HepG2 (cell line): ENCODE measurements at regions not wholly inside any gene's neighbourhood (a gene's known extent, or its start where the extent isn't known, plus 50 kb on each side); places are given as distances from the start of the nearest gene placed in this dataset.

Experiments used
- ATF1 ChIP-seq: IDR thresholded peaks from 2 replicates; pipeline ENCODE4 v1.6.1; 2016; ENCODE audit warnings: mild to moderate bottlenecking, control low read depth
- MED13 ChIP-seq: sonication (generic); formaldehyde crosslinking; IDR thresholded peaks from 2 replicates; pipeline ENCODE4 v1.5.0; 2020; ENCODE audit warnings: missing genetic modification reagents
- STAT5B ChIP-seq: sonication (generic); formaldehyde crosslinking; IDR thresholded peaks from 2 replicates; pipeline ENCODE4 v1.4.0; 2020; ENCODE audit warnings: missing genetic modification reagents
- THAP11 ChIP-seq: IDR thresholded peaks from 2 replicates; pipeline ENCODE4 v1.6.1; 2016; ENCODE audit warnings: missing biosample characterization, missing genetic modification reagents
- TF ChIP-seq, protein P1 (sequence below): sonication (generic); formaldehyde crosslinking; IDR thresholded peaks from 2 replicates; pipeline ENCODE4 v1.8.1; 2023; ENCODE audit warnings: missing genetic modification reagents, inconsistent platforms, borderline replicate concordance
- TF ChIP-seq, protein P2 (sequence below): sonication (generic); formaldehyde crosslinking; IDR thresholded peaks from 2 replicates; pipeline ENCODE4 v1.8.1; 2022; ENCODE audit warnings: low read depth, mild to moderate bottlenecking, missing genetic modification reagents
- TF ChIP-seq, protein P3 (sequence below): sonication (generic); formaldehyde crosslinking; IDR thresholded peaks from 2 replicates; pipeline ENCODE4 v1.8.0; 2022; ENCODE audit warnings: missing genetic modification reagents, mild to moderate bottlenecking, moderate library complexity, borderline replicate concordance
- TF ChIP-seq, protein P4 (sequence below): sonication (generic); formaldehyde crosslinking; IDR thresholded peaks from 2 replicates; pipeline ENCODE4 v1.9.0; 2021; ENCODE audit warnings: missing genetic modification reagents, mild to moderate bottlenecking, borderline replicate concordance

DNA sequence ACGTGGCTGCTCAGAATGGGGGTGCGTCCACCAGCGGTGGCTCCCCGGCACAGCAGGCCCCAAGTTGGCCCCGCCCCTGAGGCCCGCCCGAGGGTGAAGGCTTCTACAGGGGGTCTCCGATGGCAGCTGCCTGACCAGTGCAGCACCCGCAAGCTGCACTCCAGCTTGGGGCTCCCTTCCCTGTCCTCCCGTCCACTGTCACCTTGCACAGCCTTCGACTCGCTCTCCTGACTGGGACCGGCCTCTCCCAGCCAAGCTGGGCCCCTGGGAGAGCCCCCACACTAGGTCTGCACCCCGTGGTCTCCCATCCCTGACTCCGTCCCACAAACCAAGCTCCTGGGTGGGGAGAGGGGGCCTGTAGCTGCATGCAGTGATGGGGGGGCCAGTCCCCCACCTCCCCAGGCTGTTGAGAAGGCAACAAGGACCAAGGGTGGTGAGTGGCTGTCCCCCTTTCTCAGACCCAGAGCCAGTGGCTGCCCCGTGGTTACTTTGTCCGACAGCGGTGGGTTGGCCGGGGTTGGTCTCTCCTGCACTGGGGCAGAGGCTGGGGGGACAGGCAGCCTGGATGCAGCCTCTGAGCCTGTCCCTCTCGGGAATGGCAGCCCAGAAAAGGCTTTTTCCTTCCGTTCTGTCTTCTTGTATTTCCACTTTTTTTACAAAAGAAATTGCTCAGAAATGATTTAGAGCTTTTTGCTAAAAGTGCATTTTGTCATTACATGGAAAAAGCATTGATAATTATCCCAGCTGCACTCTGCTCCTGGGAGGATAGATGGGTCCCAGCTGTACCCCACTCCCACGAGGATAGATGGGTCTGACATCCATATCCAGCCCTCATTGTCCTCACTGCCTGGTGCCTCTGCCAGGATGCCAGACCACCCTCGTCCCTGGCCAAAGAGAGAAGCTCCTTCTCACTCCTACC lies 217.0 kb downstream of the KIF26A start (continued):
- TF ChIP-seq, protein P1, sequence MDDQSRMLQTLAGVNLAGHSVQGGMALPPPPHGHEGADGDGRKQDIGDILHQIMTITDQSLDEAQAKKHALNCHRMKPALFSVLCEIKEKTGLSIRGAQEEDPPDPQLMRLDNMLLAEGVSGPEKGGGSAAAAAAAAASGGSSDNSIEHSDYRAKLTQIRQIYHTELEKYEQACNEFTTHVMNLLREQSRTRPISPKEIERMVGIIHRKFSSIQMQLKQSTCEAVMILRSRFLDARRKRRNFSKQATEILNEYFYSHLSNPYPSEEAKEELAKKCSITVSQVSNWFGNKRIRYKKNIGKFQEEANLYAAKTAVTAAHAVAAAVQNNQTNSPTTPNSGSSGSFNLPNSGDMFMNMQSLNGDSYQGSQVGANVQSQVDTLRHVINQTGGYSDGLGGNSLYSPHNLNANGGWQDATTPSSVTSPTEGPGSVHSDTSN (CRISPR knock-in tag): no peak
- TF ChIP-seq, protein P2, sequence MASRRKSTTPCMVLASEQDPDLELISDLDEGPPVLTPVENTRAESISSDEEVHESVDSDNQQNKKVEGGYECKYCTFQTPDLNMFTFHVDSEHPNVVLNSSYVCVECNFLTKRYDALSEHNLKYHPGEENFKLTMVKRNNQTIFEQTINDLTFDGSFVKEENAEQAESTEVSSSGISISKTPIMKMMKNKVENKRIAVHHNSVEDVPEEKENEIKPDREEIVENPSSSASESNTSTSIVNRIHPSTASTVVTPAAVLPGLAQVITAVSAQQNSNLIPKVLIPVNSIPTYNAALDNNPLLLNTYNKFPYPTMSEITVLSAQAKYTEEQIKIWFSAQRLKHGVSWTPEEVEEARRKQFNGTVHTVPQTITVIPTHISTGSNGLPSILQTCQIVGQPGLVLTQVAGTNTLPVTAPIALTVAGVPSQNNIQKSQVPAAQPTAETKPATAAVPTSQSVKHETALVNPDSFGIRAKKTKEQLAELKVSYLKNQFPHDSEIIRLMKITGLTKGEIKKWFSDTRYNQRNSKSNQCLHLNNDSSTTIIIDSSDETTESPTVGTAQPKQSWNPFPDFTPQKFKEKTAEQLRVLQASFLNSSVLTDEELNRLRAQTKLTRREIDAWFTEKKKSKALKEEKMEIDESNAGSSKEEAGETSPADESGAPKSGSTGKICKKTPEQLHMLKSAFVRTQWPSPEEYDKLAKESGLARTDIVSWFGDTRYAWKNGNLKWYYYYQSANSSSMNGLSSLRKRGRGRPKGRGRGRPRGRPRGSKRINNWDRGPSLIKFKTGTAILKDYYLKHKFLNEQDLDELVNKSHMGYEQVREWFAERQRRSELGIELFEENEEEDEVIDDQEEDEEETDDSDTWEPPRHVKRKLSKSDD (CRISPR knock-in tag): no peak
- TF ChIP-seq, protein P3, sequence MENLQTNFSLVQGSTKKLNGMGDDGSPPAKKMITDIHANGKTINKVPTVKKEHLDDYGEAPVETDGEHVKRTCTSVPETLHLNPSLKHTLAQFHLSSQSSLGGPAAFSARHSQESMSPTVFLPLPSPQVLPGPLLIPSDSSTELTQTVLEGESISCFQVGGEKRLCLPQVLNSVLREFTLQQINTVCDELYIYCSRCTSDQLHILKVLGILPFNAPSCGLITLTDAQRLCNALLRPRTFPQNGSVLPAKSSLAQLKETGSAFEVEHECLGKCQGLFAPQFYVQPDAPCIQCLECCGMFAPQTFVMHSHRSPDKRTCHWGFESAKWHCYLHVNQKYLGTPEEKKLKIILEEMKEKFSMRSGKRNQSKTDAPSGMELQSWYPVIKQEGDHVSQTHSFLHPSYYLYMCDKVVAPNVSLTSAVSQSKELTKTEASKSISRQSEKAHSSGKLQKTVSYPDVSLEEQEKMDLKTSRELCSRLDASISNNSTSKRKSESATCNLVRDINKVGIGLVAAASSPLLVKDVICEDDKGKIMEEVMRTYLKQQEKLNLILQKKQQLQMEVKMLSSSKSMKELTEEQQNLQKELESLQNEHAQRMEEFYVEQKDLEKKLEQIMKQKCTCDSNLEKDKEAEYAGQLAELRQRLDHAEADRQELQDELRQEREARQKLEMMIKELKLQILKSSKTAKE (CRISPR knock-in tag): no peak
- TF ChIP-seq MED13 (CRISPR knock-in tag) (no peak), ATF1 (CRISPR knock-in tag) (no peak), THAP11 (CRISPR knock-in tag) (no peak), STAT5B (CRISPR knock-in tag) (no peak)
- TF ChIP-seq, protein P4, sequence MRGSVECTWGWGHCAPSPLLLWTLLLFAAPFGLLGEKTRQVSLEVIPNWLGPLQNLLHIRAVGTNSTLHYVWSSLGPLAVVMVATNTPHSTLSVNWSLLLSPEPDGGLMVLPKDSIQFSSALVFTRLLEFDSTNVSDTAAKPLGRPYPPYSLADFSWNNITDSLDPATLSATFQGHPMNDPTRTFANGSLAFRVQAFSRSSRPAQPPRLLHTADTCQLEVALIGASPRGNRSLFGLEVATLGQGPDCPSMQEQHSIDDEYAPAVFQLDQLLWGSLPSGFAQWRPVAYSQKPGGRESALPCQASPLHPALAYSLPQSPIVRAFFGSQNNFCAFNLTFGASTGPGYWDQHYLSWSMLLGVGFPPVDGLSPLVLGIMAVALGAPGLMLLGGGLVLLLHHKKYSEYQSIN (CRISPR knock-in tag): no peak
